GM23338 (cell line): ENCODE measurements at regions not wholly inside any gene's neighbourhood (a gene's known extent, or its start where the extent isn't known, plus 50 kb on each side); places are given as distances from the start of the nearest gene placed in this dataset.

Experiments
- CREB1 ChIP-seq: fragments of 250-450 bp; sonication (Bioruptor Pico); IDR thresholded peaks from 2 replicates; pipeline ENCODE4 v1.5.0; 2020; ENCODE audit warnings: low read depth, mild to moderate bottlenecking, moderate library complexity
- CTCF ChIP-seq, 2 experiments: fragments of 200-600 bp in 1 of 2; sonication (generic) in 1 of 2; conservative IDR thresholded peaks; 2 replicates each; pipeline versions ENCODE4 v1.5.1 to v1.6.1; 2016 to 2017; ENCODE audit warnings: antibody characterized with exemption in 2 of 2, low read depth in 2 of 2, mild to moderate bottlenecking in 2 of 2, moderate library complexity in 1 of 2
- ETS1 ChIP-seq: IDR thresholded peaks from 2 replicates; pipeline ENCODE4 v1.6.1; 2016; ENCODE audit warnings: antibody characterized with exemption
- EZH2 ChIP-seq: fragments of 200-600 bp; sonication (generic); IDR thresholded peaks from one replicate; pipeline ENCODE4 v1.8.0; 2017; ENCODE audit warnings: antibody characterized with exemption, mild to moderate bottlenecking, low read depth; ENCODE audit not compliant: unreplicated experiment
- EZH2phosphoT487 ChIP-seq: fragments of 200-600 bp; sonication (generic); IDR thresholded peaks from one replicate; pipeline ENCODE4 v1.8.1; 2018; ENCODE audit warnings: antibody characterized with exemption; ENCODE audit not compliant: unreplicated experiment
- JUNB ChIP-seq: IDR thresholded peaks from one replicate; pipeline ENCODE4 v1.6.1; 2016; ENCODE audit warnings: antibody characterized with exemption; ENCODE audit not compliant: unreplicated experiment
- POLR2AphosphoS5 ChIP-seq: IDR thresholded peaks from 2 replicates; pipeline ENCODE4 v1.6.1; 2016; ENCODE audit warnings: antibody characterized with exemption, low read depth
- REST ChIP-seq: IDR thresholded peaks from one replicate; pipeline ENCODE4 v1.6.1; 2018; ENCODE audit warnings: antibody characterized with exemption; ENCODE audit not compliant: unreplicated experiment
- ZNF331 ChIP-seq: fragments of 250-450 bp; sonication (Bioruptor Pico); IDR thresholded peaks from 2 replicates; pipeline ENCODE4 v1.5.0; 2020; ENCODE audit warnings: low read depth, mild to moderate bottlenecking, moderate library complexity

GRCh38 chr5:67481362-67481761, 284.8 kb upstream of the CD180 start:
- TF ChIP-seq CTCF (conservative IDR thresholded peaks at IDR 0.05; ENCODE audit: low read depth in 2 of 2) (no peak), ZNF331 (CRISPR knock-in tag) (no peak), POLR2AphosphoS5 (no peak), EZH2phosphoT487 (no peak), CREB1 (CRISPR knock-in tag) (no peak), REST (no peak), EZH2 (no peak), JUNB (no peak), ETS1 (no peak)
